COLO829 (cell line): ENCODE measurements at regions not wholly inside any gene's neighbourhood (a gene's known extent, or its start where the extent isn't known, plus 50 kb on each side); places are given as distances from the start of the nearest gene placed in this dataset.

Experiments used
- DNase-seq: peaks from one replicate; pipeline ENCODE4 v3.0.0; 2012; ENCODE audit warnings: low spot score

DNA sequence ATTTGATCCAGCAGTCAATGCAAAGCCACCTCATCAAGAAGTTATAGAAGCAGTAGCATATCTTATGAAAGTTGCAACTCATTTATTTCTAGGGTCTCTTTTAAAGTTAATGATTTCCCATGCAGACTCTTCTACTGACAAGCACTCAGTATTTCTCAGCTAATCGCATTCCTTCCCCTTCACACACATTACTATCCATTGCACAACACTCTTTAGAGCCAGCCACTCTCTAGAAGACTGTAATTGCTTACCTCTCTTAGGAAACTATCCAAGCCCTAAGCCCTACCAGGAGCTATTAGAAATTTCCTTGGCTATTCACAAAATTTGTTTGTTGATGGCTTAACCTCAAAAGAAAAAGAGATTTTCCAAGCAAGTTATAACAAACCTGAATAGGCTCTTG lies 106.0 kb downstream of the ADAMTS1 start:
- DNase-seq, result no peak

DNA sequence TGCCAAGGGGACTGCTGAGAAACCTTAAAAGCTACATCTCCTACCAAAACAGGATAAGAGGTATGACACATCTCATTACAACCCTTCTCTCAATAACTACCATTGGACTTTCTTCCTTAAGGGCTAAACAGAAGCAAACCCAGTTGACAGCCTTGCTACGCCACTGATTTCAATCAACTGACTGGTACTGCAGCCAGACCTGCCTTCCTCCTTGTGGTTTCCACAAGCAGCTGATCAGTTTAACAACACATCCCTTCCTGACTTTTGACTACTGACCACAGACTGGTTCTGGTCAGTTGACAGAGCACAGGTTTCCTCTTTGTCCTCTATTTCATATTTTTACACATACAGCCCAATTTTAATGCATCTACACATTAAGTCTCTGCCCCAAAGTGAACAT lies 108.8 kb downstream of the ADAMTS1 start:
- no peak for DNase-seq

DNA sequence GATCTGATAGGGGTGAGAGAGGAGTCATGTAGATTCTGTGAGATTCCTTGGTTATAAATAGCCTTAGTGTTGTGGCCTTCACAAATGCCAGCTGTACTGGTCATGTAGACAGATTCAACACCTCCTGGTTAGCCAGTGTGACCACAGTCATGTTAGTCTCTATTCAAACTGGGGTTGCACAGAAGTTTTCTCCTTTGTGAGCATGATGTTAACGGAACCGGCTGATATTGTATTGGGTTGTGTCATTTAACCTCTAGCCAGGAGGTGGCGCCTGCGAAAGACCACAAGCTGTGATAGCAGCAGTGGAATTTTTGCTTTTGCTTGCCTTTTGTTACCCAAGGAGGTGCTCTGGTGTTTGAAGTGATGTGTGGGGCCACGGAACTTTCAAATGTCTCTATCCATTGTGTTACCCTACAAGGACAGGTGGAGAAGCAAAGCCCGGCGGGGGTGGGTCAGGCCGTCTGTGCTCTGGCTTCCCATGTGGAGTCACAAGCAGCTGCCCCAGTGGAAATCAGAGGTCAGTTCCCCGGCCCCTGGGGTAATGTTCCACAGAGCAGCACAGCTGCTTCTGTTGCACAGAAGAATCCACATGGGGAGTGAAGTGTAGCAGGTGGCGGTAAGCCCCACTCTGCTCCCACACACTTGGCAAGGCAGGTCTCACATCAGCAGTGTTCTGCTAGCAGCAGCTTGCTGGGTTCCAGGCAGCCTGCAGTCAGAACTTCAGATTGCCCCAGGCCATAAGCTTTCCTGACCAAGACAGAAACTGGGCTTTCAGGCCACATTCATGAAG lies 112.6 kb downstream of the ADAMTS1 start:
- no peak for DNase-seq

GRCh38 chr21:26719750-26720149 lies 125.5 kb downstream of the ADAMTS1 start:
- DNase-seq, result no peak

GRCh38 chr21:26717146-26717739 lies 128.0 kb downstream of the ADAMTS1 start:
- DNase-seq, result no peak

- DNase-seq, result peak; percentile 53
These were observed 129.2 kb downstream of the ADAMTS1 start for GRCh38 chr21:26715878-26716506.

- no peak for DNase-seq
These were observed 130.1 kb downstream of the ADAMTS1 start for GRCh38 chr21:26715116-26715515.

GRCh38 chr21:26710155-26710554 lies 135.1 kb downstream of the ADAMTS1 start:
- DNase-seq, result no peak

DNA sequence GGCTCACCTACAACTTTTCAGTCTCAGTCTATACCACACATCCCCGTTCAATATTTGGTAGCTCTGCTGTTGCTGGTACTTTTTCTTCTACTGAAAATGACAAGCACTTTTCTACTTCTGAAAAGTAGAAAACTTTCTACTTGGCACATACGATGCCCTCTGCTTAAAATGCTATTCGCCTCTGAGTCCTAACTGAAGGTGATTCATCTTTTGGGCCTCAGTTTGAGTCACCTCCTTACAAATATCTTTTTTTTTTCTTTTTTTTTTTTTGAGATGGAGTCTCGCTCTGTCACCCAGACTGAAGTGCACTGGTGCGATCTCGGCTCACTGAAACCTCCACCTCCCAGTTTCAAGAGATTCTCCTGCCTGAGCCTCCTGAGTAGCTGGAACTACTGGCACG lies 136.0 kb upstream of the CYYR1 start:
- DNase-seq, result no peak

GRCh38 chr21:26708223-26708800 lies 135.2 kb upstream of the CYYR1 start:
- DNase-seq, result no peak

DNA sequence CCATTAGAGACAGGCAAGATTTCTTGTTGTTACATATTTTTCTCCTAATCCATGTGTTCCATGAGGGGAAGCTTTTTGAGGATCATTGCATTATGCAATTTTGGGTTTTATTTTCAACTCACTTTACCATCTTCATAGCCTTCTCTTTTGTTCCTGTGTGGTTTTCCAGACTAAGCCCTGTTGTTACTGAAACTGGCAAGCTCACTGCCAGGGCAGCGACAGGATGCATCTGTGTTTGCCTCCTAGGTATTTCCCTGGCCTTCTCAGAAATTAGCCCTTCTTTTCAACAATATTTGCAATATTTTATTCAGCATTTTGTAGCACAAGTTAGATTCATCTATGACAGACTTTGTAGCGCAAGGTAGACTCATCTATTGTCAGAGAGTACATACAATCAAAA lies 134.2 kb upstream of the CYYR1 start:
- DNase-seq, result no peak

DNA sequence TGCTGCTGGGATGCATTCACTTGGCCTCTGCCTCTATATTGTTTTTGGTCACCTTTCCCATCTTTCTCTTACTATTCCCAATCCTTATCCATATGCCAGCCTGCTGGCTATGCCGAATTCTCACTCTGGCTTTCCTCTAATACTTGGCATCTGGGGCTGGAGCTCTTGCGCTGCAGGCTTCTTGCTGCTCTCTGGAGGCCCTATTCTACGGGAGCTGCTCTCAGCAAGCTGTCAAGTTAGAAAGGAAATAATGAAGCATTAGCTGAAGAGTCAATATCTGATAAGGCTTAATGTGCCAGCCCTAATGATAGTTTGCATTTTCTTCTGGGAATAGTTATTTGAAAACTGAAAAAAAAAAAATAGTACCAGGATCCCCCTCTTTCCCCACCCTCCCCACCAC lies 125.3 kb upstream of the CYYR1 start:
- DNase-seq, result no peak

DNA sequence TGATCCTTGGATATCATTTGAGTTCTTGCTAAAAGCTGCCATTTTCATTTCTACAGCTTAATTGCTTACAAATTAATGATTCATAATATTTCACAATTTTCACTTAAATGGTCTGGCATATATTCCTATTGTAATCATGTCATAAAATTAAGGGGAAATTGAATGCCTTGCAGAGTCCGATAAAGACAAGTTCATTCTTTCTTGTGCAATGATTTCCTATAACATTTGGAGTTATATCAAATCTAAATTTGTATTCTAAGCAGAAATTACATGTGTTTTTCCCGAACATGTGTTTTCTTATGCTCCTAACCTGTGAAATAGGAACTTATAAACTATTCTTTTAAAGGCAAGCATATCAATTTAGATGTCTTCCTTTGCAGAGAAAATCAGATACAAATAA lies 118.3 kb upstream of the CYYR1 start:
- no peak for DNase-seq

DNA sequence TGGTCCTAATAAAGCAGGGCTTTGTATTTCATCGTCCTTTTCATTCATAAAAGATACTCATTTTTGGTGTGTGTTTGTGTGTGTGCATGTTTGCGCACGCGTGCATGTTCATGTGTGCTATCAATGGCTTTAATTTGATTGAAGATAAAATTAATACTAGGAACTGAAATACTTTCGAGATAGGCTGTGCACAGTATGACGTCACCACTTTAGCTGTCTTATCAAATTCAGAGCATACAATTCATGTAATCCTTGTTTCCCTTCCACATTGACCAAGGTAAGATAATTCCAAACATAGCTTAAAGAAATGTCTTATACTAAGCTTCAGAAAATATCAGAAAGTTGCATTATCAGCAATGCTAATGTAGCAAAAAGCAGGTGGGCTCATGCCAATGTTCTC lies 113.6 kb upstream of the CYYR1 start:
- no peak for DNase-seq

- DNase-seq, result peak; percentile 12
These were observed 113.2 kb upstream of the CYYR1 start for GRCh38 chr21:26686278-26686677.

GRCh38 chr21:26684889-26685288 lies 111.8 kb upstream of the CYYR1 start:
- DNase-seq, result no peak

DNA sequence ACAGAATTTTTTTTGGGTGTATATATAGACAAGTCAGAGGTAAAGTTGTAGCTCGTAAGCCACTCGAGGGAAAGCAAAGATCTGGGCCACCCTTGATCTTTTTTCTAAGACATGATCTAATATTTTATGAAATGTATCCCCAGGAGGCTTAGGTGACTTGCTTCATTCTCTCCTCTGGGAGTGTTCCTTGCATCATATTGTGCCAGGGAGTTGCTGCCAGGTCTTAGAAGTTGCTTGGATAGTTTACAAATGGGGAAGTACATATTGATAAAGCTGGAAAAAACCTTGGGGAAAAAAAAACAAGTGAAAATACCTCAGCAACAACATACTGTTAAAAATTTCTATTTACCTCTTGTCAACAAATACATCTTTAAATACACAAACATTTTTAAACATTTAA lies 110.9 kb upstream of the CYYR1 start:
- no peak for DNase-seq

GRCh38 chr21:26679284-26679683 lies 106.2 kb upstream of the CYYR1 start:
- DNase-seq, result no peak

DNA sequence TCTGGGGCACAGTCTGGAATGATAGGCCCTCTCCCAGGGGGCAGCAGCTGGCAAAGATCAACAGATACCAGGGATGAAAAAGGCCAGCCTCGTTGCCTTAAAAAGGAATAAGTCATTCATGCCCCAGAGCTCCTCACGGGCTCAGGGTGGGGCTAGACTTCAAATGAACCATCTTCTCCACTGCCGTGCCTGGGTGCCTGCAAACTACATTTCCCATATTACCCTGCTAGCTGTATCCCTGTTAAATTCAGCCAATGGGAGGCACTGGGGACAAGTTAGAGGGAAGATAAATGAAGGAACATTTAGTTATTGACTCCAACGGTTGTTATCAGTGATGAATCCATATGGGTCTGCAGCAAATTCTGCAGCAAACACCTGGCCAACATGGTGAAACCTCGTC lies 101.2 kb upstream of the CYYR1 start:
- DNase-seq, result no peak

DNA sequence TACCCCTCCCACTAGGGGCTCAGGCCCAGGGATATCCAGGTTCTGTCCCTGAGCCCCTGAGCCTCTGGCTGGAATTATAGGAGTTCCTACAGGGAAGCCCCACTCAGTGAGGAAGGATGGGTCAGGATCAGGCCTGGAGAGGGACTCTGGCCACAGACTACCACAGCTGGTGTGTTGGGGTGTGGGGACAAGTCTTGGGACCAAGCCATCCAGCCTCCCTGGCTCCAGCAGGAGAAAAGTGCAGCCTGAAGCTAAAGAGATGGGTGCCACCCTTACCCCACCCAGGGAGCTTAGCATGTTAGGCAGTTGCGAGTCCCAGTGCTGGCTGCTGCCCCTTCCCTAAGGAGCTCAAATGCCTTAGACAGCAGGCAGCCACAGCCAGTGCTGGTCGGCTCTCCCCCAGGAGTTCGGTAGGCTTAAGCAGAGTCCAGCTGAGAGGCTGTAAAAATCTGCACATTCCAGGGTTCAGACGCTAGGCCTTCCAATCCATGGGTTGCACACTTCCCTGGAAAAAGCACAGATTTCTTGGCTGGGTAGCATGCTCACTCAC lies 96.2 kb upstream of the CYYR1 start:
- DNase-seq, result no peak

- no peak for DNase-seq
These were observed 86.7 kb upstream of the CYYR1 start for GRCh38 chr21:26659757-26660156.

- DNase-seq, result no peak
These were observed 86.1 kb upstream of the CYYR1 start for GRCh38 chr21:26659182-26659581.

DNA sequence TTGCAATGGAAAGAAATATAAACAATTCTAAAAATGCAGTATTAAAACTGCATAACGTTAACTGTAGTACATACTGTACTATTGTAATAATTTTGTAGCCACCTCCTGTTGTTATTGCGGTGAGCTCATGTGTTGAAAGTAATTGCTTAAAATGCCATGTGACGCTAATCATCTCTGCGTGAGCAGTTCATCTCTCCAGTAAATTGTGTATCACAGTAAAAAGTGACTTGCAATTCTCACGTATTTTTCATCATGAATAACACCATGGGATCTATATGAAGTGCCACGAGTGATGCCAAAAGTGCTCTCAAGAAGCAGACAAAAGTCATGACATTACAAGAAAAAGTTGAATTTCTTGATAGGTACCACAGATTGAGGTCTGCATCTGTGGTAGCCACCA lies 82.4 kb upstream of the CYYR1 start:
- no peak for DNase-seq
